Stimulated activated CD8-positive, alpha-beta memory T cell treated with anti-CD3 and anti-CD28 coated beads, Interleukin-2, amount 100 ng/mL, for 48 hours (primary cell): ENCODE measurements at regions not wholly inside any gene's neighbourhood (a gene's known extent, or its start where the extent isn't known, plus 50 kb on each side); places are given as distances from the start of the nearest gene placed in this dataset.

Experiments
- DNase-seq, 2 donors: peaks; one replicate each; pipeline ENCODE4 v3.0.0-alpha.2; 2020; ENCODE audit warnings: low read depth in 2 of 2

- no peak for DNase-seq
Measured at GRCh38 chr2:60295636-60295962, 257.9 kb downstream of the BCL11A start.

GRCh38 chr2:60294901-60295635 lies 258.4 kb downstream of the BCL11A start:
- DNase-seq = no peak

GRCh38 chr2:60292242-60292641 lies 261.2 kb downstream of the BCL11A start:
- no peak for DNase-seq

- DNase-seq = no peak
Measured at GRCh38 chr2:60290509-60290908, 262.9 kb downstream of the BCL11A start.

GRCh38 chr2:60285626-60286316 lies 267.7 kb downstream of the BCL11A start:
- no peak for DNase-seq

- no peak for DNase-seq
Measured at GRCh38 chr2:60283626-60284025, 269.8 kb downstream of the BCL11A start.

- no peak for DNase-seq
Measured at GRCh38 chr2:60282886-60283285, 270.6 kb downstream of the BCL11A start.

GRCh38 chr2:60281730-60282129 lies 271.7 kb downstream of the BCL11A start:
- no peak for DNase-seq

- DNase-seq = no peak
Measured at GRCh38 chr2:60280238-60280637, 273.2 kb downstream of the BCL11A start.

GRCh38 chr2:60278906-60279305 lies 274.5 kb downstream of the BCL11A start:
- DNase-seq = no peak

- DNase-seq = no peak
Measured at GRCh38 chr2:60275958-60276357, 277.5 kb downstream of the BCL11A start.

- no peak for DNase-seq
Measured at GRCh38 chr2:60273836-60274235, 279.6 kb downstream of the BCL11A start.

- no peak for DNase-seq
Measured at GRCh38 chr2:60271713-60272112, 281.7 kb downstream of the BCL11A start.

- no peak for DNase-seq
Measured at GRCh38 chr2:60271131-60271530, 282.3 kb downstream of the BCL11A start.

GRCh38 chr2:60268661-60269060 lies 284.8 kb downstream of the BCL11A start:
- DNase-seq = no peak

GRCh38 chr2:60268032-60268431 lies 285.4 kb downstream of the BCL11A start:
- DNase-seq = no peak

GRCh38 chr2:60267122-60267521 lies 286.3 kb downstream of the BCL11A start:
- DNase-seq = no peak

GRCh38 chr2:60262178-60262577 lies 291.3 kb downstream of the BCL11A start:
- no peak for DNase-seq

GRCh38 chr2:60260639-60261296 lies 292.7 kb downstream of the BCL11A start:
- no peak for DNase-seq

GRCh38 chr2:60259781-60260180 lies 293.7 kb downstream of the BCL11A start:
- no peak for DNase-seq

- no peak for DNase-seq
Measured at GRCh38 chr2:60252581-60253150, 300.8 kb downstream of the BCL11A start.

GRCh38 chr2:60251247-60251646 lies 302.2 kb downstream of the BCL11A start:
- DNase-seq = no peak

GRCh38 chr2:60249879-60250278 lies 303.6 kb downstream of the BCL11A start:
- DNase-seq = no peak
